HCT116 (cell line): ENCODE measurements at regions not wholly inside any gene's neighbourhood (a gene's known extent, or its start where the extent isn't known, plus 50 kb on each side); places are given as distances from the start of the nearest gene placed in this dataset.

Experiments used
- ATAC-seq: fragments of 200-7000 bp; cut with Tn5 transposase; 2 replicates; pipeline ENCODE4 v1.9.1; 2020; ENCODE audit warnings: mild to moderate bottlenecking, moderate library complexity
- BruUV-seq: library from RNA; stranded (reverse); fragments of 400-500 nt; replicated peaks from 2 replicates; lab custom pipeline; 2021; lab: Mats Ljungman, UMichigan
- CTCF ChIA-PET: fragments of 300-600 bp; sonication (Branson Sonifier 250); formaldehyde crosslinking; loops from one replicate; lab custom pipeline; 2021; ENCODE audit warnings: antibody characterized with exemption; lab: Charles Lee
- POLR2A ChIA-PET: fragments of 300-600, 350-600 bp; sonication (Branson Sonifier 250); formaldehyde crosslinking; loops from one replicate; lab custom pipeline; 2021; ENCODE audit warnings: antibody characterized with exemption; lab: Charles Lee
- RAD21 ChIA-PET, 2 experiments: fragments of 300-600 bp; sonication (Branson Sonifier 250); formaldehyde crosslinking; loops; one replicate each; lab custom pipeline; 2023; ENCODE audit warnings: low total read pairs in 2 of 2; ENCODE audit not compliant: uncharacterized antibody in 2 of 2, unreplicated experiment in 2 of 2, low non-redundant PET in 1 of 2; lab: Charles Lee
- DNase-seq: peaks from one replicate; pipeline ENCODE4 v3.0.0-alpha.2; 2010; ENCODE audit warnings: low read depth, low spot score
- H2AFZ ChIP-seq: fragments of 200-600 bp; shearing (Covaris generic), sonication (generic); 2 replicates; pipeline ENCODE4 v1.6.1; 2017; ENCODE audit warnings: low read depth, mixed run types, mixed read lengths, antibody characterized with exemption, low read length; ENCODE audit not compliant: poor library complexity, severe bottlenecking
- H3K27ac ChIP-seq: 2 replicates; pipeline ENCODE4 v1.5.1; 2012; ENCODE audit warnings: low read depth, low read length
- H3K27me3 ChIP-seq: fragments of 200-600 bp; sonication (generic); 2 replicates; pipeline ENCODE4 v1.6.1; 2016; ENCODE audit warnings: mixed run types, low read length, mixed read lengths; ENCODE audit not compliant: insufficient read depth
- H3K36me3 ChIP-seq, 2 experiments: fragments of 200-500 bp in 1 of 2; fragments of 200-600 bp in 1 of 2; sonication (Bioruptor generic) in 1 of 2; sonication (generic) in 1 of 2; 2 replicates each; pipeline versions ENCODE4 v1.5.1 to v1.6.1; 2014 to 2016; ENCODE audit warnings: low read length in 2 of 2, inconsistent platforms in 1 of 2, mixed read lengths in 1 of 2, mixed run types in 1 of 2; ENCODE audit not compliant: insufficient read depth in 2 of 2, control insufficient read depth in 1 of 2
- H3K4me1 ChIP-seq, 2 experiments: fragments of 200-600 bp in 1 of 2; sonication (generic) in 1 of 2; 2 replicates each; pipeline versions ENCODE4 v1.5.1 to v1.6.1; 2012 to 2017; ENCODE audit warnings: low read length in 2 of 2, inconsistent platforms in 1 of 2, mild to moderate bottlenecking in 1 of 2, mixed read lengths in 1 of 2, mixed run types in 1 of 2, moderate library complexity in 1 of 2; ENCODE audit not compliant: insufficient read depth in 2 of 2, control insufficient read depth in 1 of 2
- H3K4me2 ChIP-seq: fragments of 200-600 bp; sonication (generic); 2 replicates; pipeline ENCODE4 v1.6.1; 2017; ENCODE audit warnings: mixed run types, low read length, mixed read lengths
- H3K4me3 ChIP-seq, 2 experiments: fragments of 200-600 bp in 1 of 2; sonication (generic) in 1 of 2; replicated peaks in 1 of 2; 2 replicates each; pipeline ENCODE4 v1.5.1; 2011 to 2016; ENCODE audit warnings: low read length in 2 of 2, control low read depth in 1 of 2, low read depth in 1 of 2, mild to moderate bottlenecking in 1 of 2, mixed read lengths in 1 of 2, mixed run types in 1 of 2
- H3K79me2 ChIP-seq: fragments of 200-600 bp; sonication (generic); 2 replicates; pipeline ENCODE4 v1.6.1; 2017; ENCODE audit warnings: mild to moderate bottlenecking, mixed run types, low read length, moderate library complexity, mixed read lengths; ENCODE audit not compliant: insufficient read depth
- H3K9ac ChIP-seq: fragments of 200-600 bp; sonication (generic); 2 replicates; pipeline ENCODE4 v1.6.1; 2016; ENCODE audit warnings: low read length, mixed read lengths
- H3K9me2 ChIP-seq: fragments of 200-600 bp; sonication (generic), shearing (Covaris generic); 2 replicates; pipeline ENCODE4 v1.6.1; 2017; ENCODE audit warnings: mixed run types, mild to moderate bottlenecking, moderate library complexity; ENCODE audit not compliant: insufficient read depth
- H3K9me3 ChIP-seq, 2 experiments: fragments of 200-500 bp in 1 of 2; fragments of 200-600 bp in 1 of 2; sonication (Bioruptor generic) in 1 of 2; sonication (generic) in 1 of 2; 2 replicates each; pipeline ENCODE4 v1.6.1; 2014 to 2017; ENCODE audit warnings: low read length in 2 of 2, mixed read lengths in 2 of 2, inconsistent platforms in 1 of 2, low read depth in 1 of 2, mild to moderate bottlenecking in 1 of 2, mixed run types in 1 of 2, moderate library complexity in 1 of 2; ENCODE audit not compliant: control insufficient read depth in 1 of 2, insufficient read depth in 1 of 2
- H4K20me1 ChIP-seq: fragments of 200-600 bp; sonication (generic), shearing (Covaris generic); 2 replicates; pipeline ENCODE4 v1.6.1; 2017; ENCODE audit warnings: mixed run types, mild to moderate bottlenecking, moderate library complexity; ENCODE audit not compliant: insufficient read depth
- CEBPB ChIP-seq: IDR thresholded peaks from 2 replicates; pipeline ENCODE4 v1.6.1; 2012; ENCODE audit warnings: low read depth
- ELF1 ChIP-seq: IDR thresholded peaks from 2 replicates; pipeline ENCODE4 v1.6.1; 2012; ENCODE audit warnings: low read depth, borderline replicate concordance
- EZH2 ChIP-seq: fragments of 200-600 bp; sonication (generic); IDR thresholded peaks from 2 replicates; pipeline ENCODE4 v1.6.1; 2017; ENCODE audit warnings: antibody characterized with exemption, mixed run types
- EZH2phosphoT487 ChIP-seq: fragments of 200-600 bp; IDR thresholded peaks from 2 replicates; pipeline ENCODE4 v1.6.1; 2018; ENCODE audit warnings: antibody characterized with exemption, borderline replicate concordance
- JUND ChIP-seq: IDR thresholded peaks from 2 replicates; pipeline ENCODE4 v1.6.1; 2012
- SP1 ChIP-seq: IDR thresholded peaks from 2 replicates; pipeline ENCODE4 v1.6.1; 2012; ENCODE audit warnings: low read depth
- intact Hi-C: fragments of 100-400 bp; cut with micrococcal nuclease; formaldehyde crosslinking; loops from 2 replicates; pipeline ENCODE4 v1.10.0; 2022
- TF ChIP-seq, protein P1 (sequence below): IDR thresholded peaks from 2 replicates; pipeline ENCODE4 v1.6.1; 2012; ENCODE audit warnings: low read depth
- TF ChIP-seq, protein P2 (sequence below): IDR thresholded peaks from 2 replicates; pipeline ENCODE4 v1.6.1; 2012
- TF ChIP-seq, protein P3 (sequence below), 3 experiments: fragments of 200-600 bp in 1 of 3; sonication (generic) in 1 of 3; IDR thresholded peaks in 2 of 3; conservative IDR thresholded peaks in 1 of 3; 2 replicates each; pipeline ENCODE4 v1.5.1; 2012 to 2017; ENCODE audit warnings: low read depth in 2 of 3, low read length in 2 of 3, antibody characterized with exemption in 1 of 3, borderline replicate concordance in 1 of 3, control low read depth in 1 of 3, mild to moderate bottlenecking in 1 of 3, mixed read lengths in 1 of 3, mixed run types in 1 of 3, moderate library complexity in 1 of 3; ENCODE audit not compliant: insufficient read depth in 1 of 3

DNA sequence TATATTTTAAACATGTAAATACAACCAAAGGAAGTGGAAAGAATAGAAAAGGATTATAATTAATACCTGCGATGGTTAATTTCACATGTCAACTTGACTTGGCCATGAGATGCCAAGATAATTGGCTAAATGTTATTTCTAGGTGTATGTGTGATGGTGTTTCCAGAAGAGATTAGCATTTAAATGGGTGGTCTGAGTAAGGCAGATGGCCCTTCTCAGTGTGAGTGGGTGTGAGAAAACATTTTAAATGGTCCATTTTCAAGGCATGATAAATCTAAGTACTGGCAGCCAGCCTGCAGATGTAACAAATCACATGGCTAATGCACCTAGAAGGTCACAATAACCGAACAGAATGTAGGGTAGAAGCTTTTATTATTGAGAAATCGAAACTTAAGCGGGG, 99.6 kb upstream of the CDH7 start:
- peaks cover 6 to 20% of the 10 kb centered on the region in 2 experiments; a peak in 2 of 4 replicates for H3K9me3 ChIP-seq
- BruUV-seq = no TSS peak
- ChIA-PET CTCF (no interaction called here), POLR2A (no interaction called here)
- no peak for ATAC-seq
- intact Hi-C loops = no loop called here
- TF ChIP-seq ELF1 (no peak), SP1 (no peak), JUND (no peak), CEBPB (no peak)
- TF ChIP-seq, protein P1, sequence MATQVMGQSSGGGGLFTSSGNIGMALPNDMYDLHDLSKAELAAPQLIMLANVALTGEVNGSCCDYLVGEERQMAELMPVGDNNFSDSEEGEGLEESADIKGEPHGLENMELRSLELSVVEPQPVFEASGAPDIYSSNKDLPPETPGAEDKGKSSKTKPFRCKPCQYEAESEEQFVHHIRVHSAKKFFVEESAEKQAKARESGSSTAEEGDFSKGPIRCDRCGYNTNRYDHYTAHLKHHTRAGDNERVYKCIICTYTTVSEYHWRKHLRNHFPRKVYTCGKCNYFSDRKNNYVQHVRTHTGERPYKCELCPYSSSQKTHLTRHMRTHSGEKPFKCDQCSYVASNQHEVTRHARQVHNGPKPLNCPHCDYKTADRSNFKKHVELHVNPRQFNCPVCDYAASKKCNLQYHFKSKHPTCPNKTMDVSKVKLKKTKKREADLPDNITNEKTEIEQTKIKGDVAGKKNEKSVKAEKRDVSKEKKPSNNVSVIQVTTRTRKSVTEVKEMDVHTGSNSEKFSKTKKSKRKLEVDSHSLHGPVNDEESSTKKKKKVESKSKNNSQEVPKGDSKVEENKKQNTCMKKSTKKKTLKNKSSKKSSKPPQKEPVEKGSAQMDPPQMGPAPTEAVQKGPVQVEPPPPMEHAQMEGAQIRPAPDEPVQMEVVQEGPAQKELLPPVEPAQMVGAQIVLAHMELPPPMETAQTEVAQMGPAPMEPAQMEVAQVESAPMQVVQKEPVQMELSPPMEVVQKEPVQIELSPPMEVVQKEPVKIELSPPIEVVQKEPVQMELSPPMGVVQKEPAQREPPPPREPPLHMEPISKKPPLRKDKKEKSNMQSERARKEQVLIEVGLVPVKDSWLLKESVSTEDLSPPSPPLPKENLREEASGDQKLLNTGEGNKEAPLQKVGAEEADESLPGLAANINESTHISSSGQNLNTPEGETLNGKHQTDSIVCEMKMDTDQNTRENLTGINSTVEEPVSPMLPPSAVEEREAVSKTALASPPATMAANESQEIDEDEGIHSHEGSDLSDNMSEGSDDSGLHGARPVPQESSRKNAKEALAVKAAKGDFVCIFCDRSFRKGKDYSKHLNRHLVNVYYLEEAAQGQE = no peak
- TF ChIP-seq, all 23 proteins: peak for 0
- Histone ChIP-seq H2AFZ (no peak overlapping the region), H3K36me3 (no peaks in the 10 kb centered on the region), H3K27me3 (no peaks in the 10 kb centered on the region), H4K20me1 (no peaks in the 10 kb centered on the region), H3K4me3 (no peak overlapping the region), H3K9ac (no peak overlapping the region), H3K27ac (no peak overlapping the region), H3K79me2 (no peaks in the 10 kb centered on the region), H3K4me1 (no peaks in the 10 kb centered on the region), H3K9me2 (no peaks in the 10 kb centered on the region), H3K4me2 (no peak overlapping the region)
- DNase-seq = no peak
- RAD21 ChIA-PET = no interaction called here

DNA sequence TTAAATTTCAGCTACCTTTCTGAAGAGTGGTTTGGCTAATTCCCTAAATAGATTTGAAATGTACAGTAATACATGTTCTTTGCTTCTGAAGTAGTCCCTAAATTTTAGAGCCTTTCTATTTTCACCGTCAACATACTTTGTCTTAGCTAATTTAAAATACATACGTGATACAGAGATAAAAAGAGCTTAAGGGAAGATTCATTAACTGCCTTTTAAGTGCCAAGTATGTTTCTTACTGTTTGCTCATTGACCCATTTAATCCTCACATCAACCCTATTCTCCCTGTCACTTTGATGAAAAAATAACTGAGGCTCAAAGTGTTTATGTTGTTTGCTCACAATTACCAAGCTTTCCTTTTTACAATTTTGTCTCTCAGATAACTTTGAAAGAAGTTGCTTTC, 118.6 kb upstream of the CDH7 start:
- no peak for DNase-seq
- H3K27ac ChIP-seq = no peak overlapping the region
- no peaks in the 10 kb centered on the region for H3K36me3 ChIP-seq
- no peak overlapping the region for H3K9ac ChIP-seq
- BruUV-seq = no TSS peak
- ChIA-PET RAD21 (no interaction called here), POLR2A (no interaction called here), CTCF (no interaction called here)
- H3K27me3 ChIP-seq = no peaks in the 10 kb centered on the region
- no peak overlapping the region for H2AFZ ChIP-seq
- H3K79me2 ChIP-seq = no peaks in the 10 kb centered on the region
- no peak overlapping the region for H3K4me2 ChIP-seq
- H3K4me1 ChIP-seq = no peaks in the 10 kb centered on the region
- H3K9me2 ChIP-seq = no peaks in the 10 kb centered on the region
- intact Hi-C loops = no loop called here
- no peaks in the 10 kb centered on the region for H4K20me1 ChIP-seq
- peaks cover 3 to 8% of the 10 kb centered on the region in 2 experiments; a peak in 2 of 4 replicates for H3K9me3 ChIP-seq
- no peak overlapping the region for H3K4me3 ChIP-seq
- no peak for TF ChIP-seq EZH2phosphoT487
- TF ChIP-seq EZH2 = no peak
- TF ChIP-seq, protein P2, sequence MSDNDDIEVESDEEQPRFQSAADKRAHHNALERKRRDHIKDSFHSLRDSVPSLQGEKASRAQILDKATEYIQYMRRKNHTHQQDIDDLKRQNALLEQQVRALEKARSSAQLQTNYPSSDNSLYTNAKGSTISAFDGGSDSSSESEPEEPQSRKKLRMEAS = no peak
- no peak for TF ChIP-seq CEBPB
- TF ChIP-seq, protein P3, sequence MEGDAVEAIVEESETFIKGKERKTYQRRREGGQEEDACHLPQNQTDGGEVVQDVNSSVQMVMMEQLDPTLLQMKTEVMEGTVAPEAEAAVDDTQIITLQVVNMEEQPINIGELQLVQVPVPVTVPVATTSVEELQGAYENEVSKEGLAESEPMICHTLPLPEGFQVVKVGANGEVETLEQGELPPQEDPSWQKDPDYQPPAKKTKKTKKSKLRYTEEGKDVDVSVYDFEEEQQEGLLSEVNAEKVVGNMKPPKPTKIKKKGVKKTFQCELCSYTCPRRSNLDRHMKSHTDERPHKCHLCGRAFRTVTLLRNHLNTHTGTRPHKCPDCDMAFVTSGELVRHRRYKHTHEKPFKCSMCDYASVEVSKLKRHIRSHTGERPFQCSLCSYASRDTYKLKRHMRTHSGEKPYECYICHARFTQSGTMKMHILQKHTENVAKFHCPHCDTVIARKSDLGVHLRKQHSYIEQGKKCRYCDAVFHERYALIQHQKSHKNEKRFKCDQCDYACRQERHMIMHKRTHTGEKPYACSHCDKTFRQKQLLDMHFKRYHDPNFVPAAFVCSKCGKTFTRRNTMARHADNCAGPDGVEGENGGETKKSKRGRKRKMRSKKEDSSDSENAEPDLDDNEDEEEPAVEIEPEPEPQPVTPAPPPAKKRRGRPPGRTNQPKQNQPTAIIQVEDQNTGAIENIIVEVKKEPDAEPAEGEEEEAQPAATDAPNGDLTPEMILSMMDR (IDR thresholded peaks at IDR 0.05 in 2 of 3, conservative IDR thresholded peaks at IDR 0.05 in 1 of 3; ENCODE audit: borderline replicate concordance in 1 of 3, insufficient read depth in 1 of 3, low read depth in 2 of 3, low read length in 2 of 3) = no peak
- no peak for TF ChIP-seq JUND
- TF ChIP-seq, all 23 proteins: peak for 0
- ATAC-seq = no peak
